ENCODE measurements at regions not wholly inside any gene's neighbourhood (a gene's known extent, or its start where the extent isn't known, plus 50 kb on each side); places are given as distances from the start of the nearest gene placed in this dataset.

DNA sequence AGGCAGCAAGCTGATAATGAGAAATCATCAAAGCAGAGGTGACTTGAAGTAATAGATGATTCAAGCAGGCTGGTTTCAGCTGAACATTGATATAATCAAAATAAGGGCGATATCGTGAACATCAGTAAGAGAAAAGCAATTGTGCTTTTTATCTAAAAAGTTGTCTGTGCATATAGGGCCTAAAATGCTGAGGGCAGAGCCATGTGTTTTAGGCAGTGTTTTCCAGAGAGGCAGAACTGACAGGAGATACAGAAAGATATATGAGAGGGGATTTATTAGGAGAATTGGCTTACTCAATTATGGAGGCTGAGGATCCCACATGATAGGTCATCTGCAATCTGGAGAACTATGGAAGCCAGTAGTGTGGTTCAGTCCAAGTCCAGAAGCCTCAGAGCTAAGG, 136.5 kb upstream of the NPY2R start:
- DNase-seq (ENCODE audit: missing footprints) (no peak), ATAC-seq (no peak)
- intact Hi-C loops (cut with DNase I): no loop called here

- DNase-seq (ENCODE audit: missing footprints): no peak
- ATAC-seq: no peak
- intact Hi-C loops (cut with DNase I): no loop called here
Measured at GRCh38 chr4:155072417-155072816, 136.0 kb upstream of the NPY2R start.

GRCh38 chr4:155073852-155074251, 134.6 kb upstream of the NPY2R start:
- DNase-seq (ENCODE audit: missing footprints) (no peak), ATAC-seq (no peak)
- intact Hi-C loops (cut with DNase I): no loop called here

DNA sequence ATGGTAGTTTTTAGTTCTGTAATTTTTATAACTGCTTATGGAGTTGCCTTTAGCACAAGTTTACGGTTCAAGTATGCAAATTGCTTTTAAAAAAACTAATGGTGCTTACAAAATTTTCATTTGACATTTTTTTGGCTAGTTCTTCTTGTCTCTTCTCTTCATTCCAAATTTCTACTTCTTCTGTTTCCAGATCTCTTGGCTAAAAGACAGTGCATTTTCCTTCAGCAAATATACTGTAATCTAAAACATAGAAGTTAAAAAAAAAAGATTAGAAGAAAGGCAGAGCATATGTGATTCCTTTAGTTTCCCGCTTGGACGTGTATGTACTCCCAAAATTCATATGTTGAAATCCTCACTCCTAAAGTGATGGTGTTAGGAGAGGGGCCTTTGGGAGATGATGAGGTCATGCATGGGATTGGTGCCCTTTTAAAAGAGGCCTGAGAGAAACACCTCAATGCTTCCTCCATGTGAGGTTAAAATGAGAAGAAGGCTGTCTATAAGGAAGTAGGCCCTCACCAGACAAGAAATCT, 132.1 kb upstream of the NPY2R start:
- DNase-seq (ENCODE audit: missing footprints) (no peak), ATAC-seq (no peak)

DNA sequence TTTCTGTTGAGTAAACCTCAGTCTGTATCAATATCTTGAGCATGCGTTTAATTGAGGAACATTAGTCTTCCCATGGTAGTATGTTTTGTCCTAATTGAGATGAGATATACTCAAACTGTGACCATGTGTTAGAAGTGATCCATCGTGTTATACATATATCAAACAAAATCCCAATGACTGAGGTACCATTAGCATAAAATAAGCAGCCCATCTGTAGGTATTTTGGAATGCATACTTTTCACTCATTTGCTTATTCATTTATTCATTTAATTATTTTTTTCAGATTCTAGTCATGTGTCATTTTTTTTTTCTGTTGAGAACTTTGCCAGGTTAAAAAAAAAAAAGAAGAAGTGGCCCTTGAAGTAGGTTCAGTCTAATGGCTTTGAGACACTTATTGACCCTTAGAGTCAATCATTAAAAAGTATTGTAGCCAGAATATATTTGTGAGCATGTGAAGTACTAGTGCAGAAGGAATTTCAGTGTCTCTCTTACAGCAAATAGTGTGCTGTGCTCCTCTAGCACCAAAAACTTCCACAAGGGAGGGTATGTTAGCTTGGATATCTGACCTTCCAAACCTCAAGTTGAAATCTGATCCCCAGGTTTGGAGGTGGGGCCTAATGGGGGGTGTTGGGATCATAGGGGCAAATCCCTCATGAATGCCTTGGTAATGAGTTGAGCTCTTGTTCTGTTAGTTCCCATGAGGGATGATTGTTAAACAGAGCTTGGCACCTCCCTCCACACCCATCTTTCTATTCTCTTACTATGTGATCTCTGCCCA, 130.8 kb upstream of the NPY2R start:
- ATAC-seq (no peak), DNase-seq (ENCODE audit: missing footprints) (no peak)
- intact Hi-C loops (cut with DNase I): no loop called here

More for the DNA sequence above, 132.1 kb upstream of the NPY2R start:
- intact Hi-C loops (cut with DNase I): no loop called here

DNA sequence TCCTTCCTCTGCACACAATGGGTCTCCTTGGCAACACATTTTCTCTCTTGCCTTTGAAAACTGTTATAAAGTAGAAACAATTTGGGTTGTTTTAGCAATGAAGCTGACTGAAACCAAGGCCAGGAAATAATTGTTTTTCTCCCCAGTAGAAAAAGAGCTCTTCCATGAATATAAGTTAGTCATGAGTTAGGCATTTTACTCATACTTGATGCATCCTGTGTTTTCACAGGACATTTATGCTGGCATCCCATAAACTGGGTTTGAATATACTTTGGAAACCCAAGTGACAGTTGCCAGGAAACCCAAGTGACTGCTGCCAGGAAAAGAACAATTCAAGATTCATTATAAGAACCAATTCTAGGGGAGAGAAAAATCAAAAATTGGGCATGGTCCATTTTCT, 128.6 kb upstream of the NPY2R start:
- no peak for DNase-seq (ENCODE audit: missing footprints)
- no peak for ATAC-seq
- intact Hi-C loops (cut with DNase I): no loop called here

DNA sequence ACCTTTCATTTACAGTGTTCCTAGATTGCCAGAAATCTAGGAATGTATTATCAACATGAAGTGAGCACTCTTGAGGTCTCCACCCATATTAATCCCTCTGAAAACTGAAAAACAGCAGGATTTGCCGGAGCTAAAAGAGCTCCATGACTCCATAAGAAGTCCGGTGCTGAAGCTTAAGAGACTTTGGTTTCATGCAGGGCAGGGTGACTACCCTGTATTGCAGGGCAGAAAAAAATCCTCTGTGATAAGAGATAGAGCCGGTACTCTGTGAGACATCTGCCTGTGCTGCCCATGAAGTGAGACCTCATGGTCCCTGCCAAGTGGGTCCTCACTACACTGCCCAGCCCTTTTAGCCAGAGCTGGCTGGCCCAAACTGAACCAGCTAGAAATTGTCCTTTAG, 127.2 kb upstream of the NPY2R start:
- no peak for ATAC-seq
- intact Hi-C loops (cut with DNase I): no loop called here
- no peak for DNase-seq (ENCODE audit: missing footprints)

- no peak for ATAC-seq
- intact Hi-C loops (cut with DNase I): no loop called here
- no peak for DNase-seq (ENCODE audit: missing footprints)
Measured at GRCh38 chr4:155085843-155086530, 122.4 kb upstream of the NPY2R start.

- ATAC-seq: no peak
- DNase-seq (ENCODE audit: missing footprints): no peak
- intact Hi-C loops (cut with DNase I): no loop called here
Measured at GRCh38 chr4:155094201-155094820, 114.1 kb upstream of the NPY2R start.

DNA sequence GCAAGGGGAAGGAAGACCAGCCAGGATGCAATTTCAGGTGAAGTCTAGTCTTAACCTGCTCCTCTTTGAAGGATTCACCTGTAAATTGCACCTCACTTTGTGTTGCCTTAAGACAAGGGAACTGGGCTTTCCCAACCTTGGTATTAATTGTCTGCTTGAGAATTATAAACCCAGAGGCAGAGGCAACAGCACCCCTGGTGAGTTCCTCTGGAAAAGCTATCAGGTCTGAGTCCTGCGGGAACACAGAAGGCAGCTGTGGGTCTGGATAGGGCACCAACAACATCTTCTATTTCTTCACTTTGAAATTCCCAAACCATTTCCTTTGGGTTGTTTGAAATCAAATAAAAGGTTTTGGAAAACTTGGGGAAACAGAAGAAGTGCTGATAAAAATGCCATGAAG, 109.2 kb upstream of the NPY2R start:
- DNase-seq (ENCODE audit: missing footprints): no peak
- no peak for ATAC-seq
- intact Hi-C loops (cut with DNase I): no loop called here

- ATAC-seq: no peak
- intact Hi-C loops (cut with DNase I): no loop called here
Measured at GRCh38 chr4:155106629-155107028, 101.8 kb upstream of the NPY2R start.

GRCh38 chr4:155107059-155107458, 101.4 kb upstream of the NPY2R start:
- intact Hi-C loops (cut with DNase I): no loop called here
- DNase-seq (ENCODE audit: missing footprints) (no peak), ATAC-seq (no peak)

More at GRCh38 chr4:155106629-155107028, 101.8 kb upstream of the NPY2R start:
- DNase-seq (ENCODE audit: missing footprints): no peak

DNA sequence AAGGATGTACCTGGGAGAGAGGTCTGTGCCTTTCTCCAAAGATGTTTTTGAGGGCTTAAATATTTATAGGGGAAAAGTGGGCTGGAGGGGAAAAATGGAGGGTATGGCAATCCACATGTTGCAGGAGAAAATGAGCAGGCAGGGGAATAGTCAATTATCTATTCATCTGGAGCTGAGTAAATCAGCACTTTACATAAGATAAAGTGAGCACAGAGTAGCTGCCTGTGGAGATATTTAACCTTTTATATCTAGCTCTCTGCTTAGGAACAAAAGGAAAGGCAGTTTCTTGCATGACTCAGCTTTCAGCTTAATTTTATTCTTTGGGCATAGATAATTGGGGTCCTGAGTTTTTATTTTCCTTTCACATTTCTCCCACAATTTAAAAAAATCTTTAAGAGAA, 93.6 kb upstream of the NPY2R start:
- DNase-seq (ENCODE audit: missing footprints) (no peak), ATAC-seq (no peak)
- intact Hi-C loops (cut with DNase I): no loop called here

GRCh38 chr4:155119006-155119405, 89.4 kb upstream of the NPY2R start:
- intact Hi-C loops (cut with DNase I): no loop called here
- no peak for DNase-seq (ENCODE audit: missing footprints)

DNA sequence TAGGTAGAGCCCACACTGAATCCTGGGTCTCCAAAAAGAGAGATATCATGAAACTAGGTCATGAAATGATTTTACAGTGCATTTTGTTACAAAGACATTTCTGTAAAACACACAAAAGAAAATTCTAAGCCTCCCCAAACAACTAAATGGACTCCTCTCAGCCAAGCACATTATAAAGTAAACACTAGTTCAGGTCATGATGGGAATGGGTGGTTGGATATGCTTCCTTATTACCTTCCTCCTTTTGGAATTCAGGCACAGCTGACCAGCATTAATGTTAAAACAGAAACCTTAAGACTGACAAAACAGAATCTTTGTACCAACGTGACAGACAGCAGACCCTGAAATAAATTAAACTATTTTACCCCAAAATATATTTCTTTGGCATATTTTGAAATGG, 87.9 kb upstream of the NPY2R start:
- ATAC-seq (no peak), DNase-seq (ENCODE audit: missing footprints) (no peak)
- intact Hi-C loops (cut with DNase I): no loop called here

More at GRCh38 chr4:155119006-155119405, 89.4 kb upstream of the NPY2R start:
- ATAC-seq: no peak

GRCh38 chr4:155122382-155122781, 86.1 kb upstream of the NPY2R start:
- no peak for ATAC-seq
- DNase-seq (ENCODE audit: missing footprints): no peak
- intact Hi-C loops (cut with DNase I): no loop called here

DNA sequence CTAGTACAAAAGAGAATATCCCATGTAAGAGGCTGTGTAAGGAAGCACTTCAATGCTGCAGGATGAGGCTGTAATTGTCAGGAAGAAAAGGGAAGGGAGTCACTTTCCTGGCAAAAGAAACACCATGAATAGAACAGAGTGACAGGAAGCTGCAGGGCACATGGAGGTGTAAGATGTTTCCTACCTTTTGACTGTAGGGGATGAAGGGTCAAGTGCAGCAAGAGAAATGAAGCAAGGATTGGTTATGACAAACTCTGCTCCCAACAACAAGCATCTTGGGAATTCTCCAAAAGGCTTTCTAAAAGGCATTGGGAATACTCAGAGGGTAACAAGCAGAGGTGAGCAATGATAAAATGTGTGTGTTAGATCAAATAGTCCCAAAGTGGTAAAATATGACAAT, 74.3 kb upstream of the NPY2R start:
- no peak for ATAC-seq
- no peak for DNase-seq (ENCODE audit: missing footprints)
- intact Hi-C loops (cut with DNase I): no loop called here

GRCh38 chr4:155140889-155141288, 67.5 kb upstream of the NPY2R start:
- intact Hi-C loops (cut with DNase I): no loop called here
- ATAC-seq: no peak
- DNase-seq (ENCODE audit: missing footprints): no peak

DNA sequence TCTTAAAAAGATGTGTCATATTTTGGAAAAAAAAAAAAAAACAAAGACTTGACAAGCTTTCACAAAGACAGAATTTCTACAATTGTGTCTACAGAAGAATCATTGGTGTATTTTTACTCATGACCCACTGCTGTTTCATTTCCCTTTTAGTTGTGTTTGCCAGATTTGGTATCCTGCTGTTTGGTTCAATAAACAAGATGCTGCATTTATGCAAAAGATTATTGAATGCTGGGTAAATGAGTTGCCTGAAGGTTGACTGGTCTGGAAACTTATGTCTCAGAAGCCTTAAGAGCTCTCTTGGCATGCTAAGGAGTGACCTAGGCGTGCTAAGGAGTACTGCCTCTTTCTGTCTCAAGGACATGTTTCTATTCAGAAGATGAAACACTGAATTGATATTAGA, 64.9 kb upstream of the NPY2R start:
- DNase-seq (ENCODE audit: missing footprints): no peak
- ATAC-seq: no peak
- intact Hi-C loops (cut with DNase I): no loop called here
